ENCODE measurements at regions not wholly inside any gene's neighbourhood (a gene's known extent, or its start where the extent isn't known, plus 50 kb on each side); places are given as distances from the start of the nearest gene placed in this dataset.

- H3K36me3 ChIP-seq (ENCODE audit: control insufficient read depth, low read length): no peaks in the 10 kb centered on the region
- H3K4me1 ChIP-seq (ENCODE audit: control insufficient read depth, low read length): no peaks in the 10 kb centered on the region
- no peak overlapping the region for H3K27ac ChIP-seq (ENCODE audit: low read depth, low read length)
- no peaks in the 10 kb centered on the region for H3K9me2 ChIP-seq (replicated peaks; ENCODE audit: control insufficient read depth, low read length)
- H3F3A ChIP-seq (ENCODE audit: control insufficient read depth, insufficient read depth): no peaks in the 10 kb centered on the region
- no peak overlapping the region for H3K4me2 ChIP-seq (ENCODE audit: low read length)
- TF ChIP-seq, protein P1, sequence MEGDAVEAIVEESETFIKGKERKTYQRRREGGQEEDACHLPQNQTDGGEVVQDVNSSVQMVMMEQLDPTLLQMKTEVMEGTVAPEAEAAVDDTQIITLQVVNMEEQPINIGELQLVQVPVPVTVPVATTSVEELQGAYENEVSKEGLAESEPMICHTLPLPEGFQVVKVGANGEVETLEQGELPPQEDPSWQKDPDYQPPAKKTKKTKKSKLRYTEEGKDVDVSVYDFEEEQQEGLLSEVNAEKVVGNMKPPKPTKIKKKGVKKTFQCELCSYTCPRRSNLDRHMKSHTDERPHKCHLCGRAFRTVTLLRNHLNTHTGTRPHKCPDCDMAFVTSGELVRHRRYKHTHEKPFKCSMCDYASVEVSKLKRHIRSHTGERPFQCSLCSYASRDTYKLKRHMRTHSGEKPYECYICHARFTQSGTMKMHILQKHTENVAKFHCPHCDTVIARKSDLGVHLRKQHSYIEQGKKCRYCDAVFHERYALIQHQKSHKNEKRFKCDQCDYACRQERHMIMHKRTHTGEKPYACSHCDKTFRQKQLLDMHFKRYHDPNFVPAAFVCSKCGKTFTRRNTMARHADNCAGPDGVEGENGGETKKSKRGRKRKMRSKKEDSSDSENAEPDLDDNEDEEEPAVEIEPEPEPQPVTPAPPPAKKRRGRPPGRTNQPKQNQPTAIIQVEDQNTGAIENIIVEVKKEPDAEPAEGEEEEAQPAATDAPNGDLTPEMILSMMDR (IDR thresholded peaks at IDR 0.05; ENCODE audit: low read depth, low read length, poor library complexity, severe bottlenecking): no peak
- no peak for TF ChIP-seq EZH2phosphoT487 (IDR thresholded peaks at IDR 0.05; ENCODE audit: borderline replicate concordance, low read length)
- H3K9me3 ChIP-seq (ENCODE audit: control insufficient read depth, insufficient read depth, low read length): no peaks in the 10 kb centered on the region
- H3K79me2 ChIP-seq (ENCODE audit: control insufficient read depth, low read length): no peaks in the 10 kb centered on the region
- H3K27me3 ChIP-seq (ENCODE audit: control insufficient read depth, low read length): no peaks in the 10 kb centered on the region
- no peaks in the 10 kb centered on the region for H4K20me1 ChIP-seq (ENCODE audit: control insufficient read depth, insufficient read depth, low read depth, low read length)
- H3K4me3 ChIP-seq (ENCODE audit: low read length): no peak overlapping the region
Observed at GRCh38 chr9:16182784-16183183, 629.9 kb downstream of the CCDC171 start.

DNA sequence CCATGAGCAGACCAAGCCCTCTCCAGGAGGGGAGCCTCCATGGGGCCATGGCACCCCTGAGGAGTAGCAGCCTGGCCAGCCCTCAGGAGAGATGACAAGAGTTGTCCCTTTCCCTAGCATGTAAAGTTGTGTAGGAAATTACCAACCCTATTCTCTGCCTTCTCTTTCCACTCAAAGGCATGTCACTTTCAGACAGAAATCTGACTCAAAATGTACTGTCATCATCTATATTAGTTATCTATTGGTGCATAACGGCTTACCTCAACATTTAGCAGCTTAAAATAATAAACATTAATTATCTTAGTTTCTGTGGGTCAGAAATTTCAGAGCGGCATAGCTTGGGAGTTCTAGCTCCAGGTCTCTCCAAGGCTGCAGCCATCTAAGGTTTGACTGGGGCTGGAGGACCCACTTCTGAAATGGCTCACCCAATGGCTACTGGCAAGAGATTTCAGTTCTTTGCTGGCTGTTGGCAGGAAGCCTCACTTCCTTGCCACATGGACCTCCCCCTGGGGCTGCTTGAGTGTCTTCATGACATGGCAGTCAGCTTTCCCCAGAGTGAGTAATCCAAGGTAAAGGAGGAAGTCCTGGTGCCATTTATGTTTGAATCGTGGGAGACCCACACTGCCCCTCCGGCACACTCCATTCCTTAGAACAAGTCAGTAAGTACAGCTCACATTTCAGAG lies 632.3 kb downstream of the CCDC171 start:
- Histone ChIP-seq H4K20me1 (ENCODE audit: control insufficient read depth, insufficient read depth, low read depth, low read length) (no peaks in the 10 kb centered on the region), H3K79me2 (ENCODE audit: control insufficient read depth, low read length) (no peaks in the 10 kb centered on the region)

GRCh38 chr9:16191191-16191590 lies 638.3 kb downstream of the CCDC171 start:
- Histone ChIP-seq H3K4me2 (ENCODE audit: low read length) (no peak overlapping the region), H3K36me3 (ENCODE audit: control insufficient read depth, low read length) (no peaks in the 10 kb centered on the region), H4K20me1 (ENCODE audit: control insufficient read depth, insufficient read depth, low read depth, low read length) (no peaks in the 10 kb centered on the region), H3K79me2 (ENCODE audit: control insufficient read depth, low read length) (no peaks in the 10 kb centered on the region), H3K9me3 (ENCODE audit: control insufficient read depth, insufficient read depth, low read length) (no peaks in the 10 kb centered on the region), H3K27ac (ENCODE audit: low read depth, low read length) (no peak overlapping the region), H3K4me3 (ENCODE audit: low read length) (no peak overlapping the region), H3K4me1 (ENCODE audit: control insufficient read depth, low read length) (no peaks in the 10 kb centered on the region), H3F3A (ENCODE audit: control insufficient read depth, insufficient read depth) (no peaks in the 10 kb centered on the region), H3K27me3 (ENCODE audit: control insufficient read depth, low read length) (no peaks in the 10 kb centered on the region), H3K9me2 (replicated peaks; ENCODE audit: control insufficient read depth, low read length) (no peaks in the 10 kb centered on the region)
- TF ChIP-seq, protein P1 (IDR thresholded peaks at IDR 0.05; ENCODE audit: low read depth, low read length, poor library complexity, severe bottlenecking): no peak

More for the DNA sequence above, 632.3 kb downstream of the CCDC171 start:
- Histone ChIP-seq H3K4me3 (ENCODE audit: low read length) (no peak overlapping the region), H3K4me2 (ENCODE audit: low read length) (no peak overlapping the region), H3K9me2 (replicated peaks; ENCODE audit: control insufficient read depth, low read length) (no peaks in the 10 kb centered on the region), H3K27ac (ENCODE audit: low read depth, low read length) (no peak overlapping the region), H3K9me3 (ENCODE audit: control insufficient read depth, insufficient read depth, low read length) (no peaks in the 10 kb centered on the region), H3K27me3 (ENCODE audit: control insufficient read depth, low read length) (no peaks in the 10 kb centered on the region), H3K4me1 (ENCODE audit: control insufficient read depth, low read length) (no peaks in the 10 kb centered on the region), H3F3A (ENCODE audit: control insufficient read depth, insufficient read depth) (no peaks in the 10 kb centered on the region), H3K36me3 (ENCODE audit: control insufficient read depth, low read length) (no peaks in the 10 kb centered on the region)
- TF ChIP-seq, protein P1 (IDR thresholded peaks at IDR 0.05; ENCODE audit: low read depth, low read length, poor library complexity, severe bottlenecking): no peak
- no peak for TF ChIP-seq EZH2phosphoT487 (IDR thresholded peaks at IDR 0.05; ENCODE audit: borderline replicate concordance, low read length)
